ENCODE measurements at regions not wholly inside any gene's neighbourhood (a gene's known extent, or its start where the extent isn't known, plus 50 kb on each side); places are given as distances from the start of the nearest gene placed in this dataset.

GRCh38 chr16:52705122-52705521, 158.2 kb upstream of the TOX3 start:
- no peaks in the 10 kb centered on the region; the same call in 1 of the 2 replicates for H3K36me3 ChIP-seq (ENCODE audit: insufficient read depth)
- no peaks in the 10 kb centered on the region for H4K20me1 ChIP-seq (replicated peaks; ENCODE audit: insufficient read depth)
- no peak overlapping the region for H3K27ac ChIP-seq (ENCODE audit: low read depth)
- no peaks in the 10 kb centered on the region for H3K27me3 ChIP-seq (ENCODE audit: insufficient read depth)
- DNase-seq (ENCODE audit: low spot score) (no peak), ATAC-seq (no peak)
- no peaks in the 10 kb centered on the region for H3K79me2 ChIP-seq (replicated peaks; ENCODE audit: insufficient read depth)
- H3K36me3 Mint-ChIP-seq (ENCODE audit: low read depth) = no peaks in the 10 kb centered on the region
- no peaks in the 10 kb centered on the region for H3K27me3 Mint-ChIP-seq (ENCODE audit: insufficient read depth, low read depth, poor library complexity)
- H3K27ac Mint-ChIP-seq = no peak overlapping the region
- H3K4me1 Mint-ChIP-seq = peaks cover 13% of the 10 kb centered on the region; the same call in 2 of the 3 replicates
- no peak overlapping the region for H2AFZ ChIP-seq
- no peaks in the 10 kb centered on the region for H3F3A ChIP-seq (replicated peaks; ENCODE audit: low read depth)
- no peaks in the 10 kb centered on the region for H3K4me1 ChIP-seq (ENCODE audit: insufficient read depth)
- TF ChIP-seq ETS1 (IDR thresholded peaks at IDR 0.05) = no peak
- TF ChIP-seq ZNF331 (CRISPR knock-in tag; IDR thresholded peaks at IDR 0.05; ENCODE audit: low read depth) = no peak
- TF ChIP-seq STAT1 (IDR thresholded peaks at IDR 0.05; ENCODE audit: unreplicated experiment) = no peak
- TF ChIP-seq ZNF114 (CRISPR knock-in tag; IDR thresholded peaks at IDR 0.05) = no peak
- TF ChIP-seq POLR2AphosphoS5 (IDR thresholded peaks at IDR 0.05; ENCODE audit: low read depth) = no peak
- TF ChIP-seq ZNF462 (CRISPR knock-in tag; IDR thresholded peaks at IDR 0.05) = no peak
- H3K9me2 ChIP-seq (ENCODE audit: insufficient read depth) = peaks cover 13% of the 10 kb centered on the region; the same call in 1 of the 2 replicates
- H3K9me3 Mint-ChIP-seq = no peaks in the 10 kb centered on the region; the same call in 2 of the 3 replicates
- H3K4me2 ChIP-seq = no peak overlapping the region
- H3K4me3 Mint-ChIP-seq = no peak overlapping the region
- H3K4me3 ChIP-seq = no peak overlapping the region

All from GM23338 (cell line).